ENCODE measurements at regions not wholly inside any gene's neighbourhood (a gene's known extent, or its start where the extent isn't known, plus 50 kb on each side); places are given as distances from the start of the nearest gene placed in this dataset.
"Not testable (repeated sequence)": the region's sequence is repeated elsewhere in the genome, so short reads cannot be mapped to it uniquely, and the experiment has no call there.

GRCh38 chrX:142266417-142266816, 61.3 kb upstream of the MAGEC2 start:
- Histone ChIP-seq H3K4me1 (no peaks in the 10 kb centered on the region), H3K4me3 (no peak overlapping the region), H3K27ac (no peak overlapping the region), H3K9me3 (no peaks in the 10 kb centered on the region), H3K27me3 (no peaks in the 10 kb centered on the region), H3K36me3 (no peaks in the 10 kb centered on the region)
- ATAC-seq: no peak
- no peak for DNase-seq
- TF ChIP-seq CTCF (IDR thresholded peaks at IDR 0.05): no peak
- intact Hi-C loops (cut with DNase I): no loop called here

- H3K9me3 ChIP-seq; H3K4me1 ChIP-seq; H3K36me3 ChIP-seq; H3K27ac ChIP-seq; ATAC-seq; H3K27me3 ChIP-seq; H3K4me3 ChIP-seq; intact Hi-C loops (cut with DNase I); DNase-seq: not testable (repeated sequence)
Observed at GRCh38 chrX:142265549-142265948, 60.5 kb upstream of the MAGEC2 start.

GRCh38 chrX:142256935-142257334, 51.8 kb upstream of the MAGEC2 start:
- no peak overlapping the region for H3K4me3 ChIP-seq
- DNase-seq: no peak
- no peaks in the 10 kb centered on the region for H3K9me3 ChIP-seq
- no peak for ATAC-seq
- no peak overlapping the region for H3K27ac ChIP-seq
- no peaks in the 10 kb centered on the region for H3K36me3 ChIP-seq
- no peaks in the 10 kb centered on the region for H3K27me3 ChIP-seq
- TF ChIP-seq CTCF (IDR thresholded peaks at IDR 0.05): no peak
- intact Hi-C loops (cut with DNase I): no loop called here
- H3K4me1 ChIP-seq: no peaks in the 10 kb centered on the region
